Ovary (tissue), 7 donors: ENCODE measurements at regions not wholly inside any gene's neighbourhood (a gene's known extent, or its start where the extent isn't known, plus 50 kb on each side); places are given as distances from the start of the nearest gene placed in this dataset.

Experiments used
- DNase-seq, 5 donors: peaks; one replicate each; pipeline ENCODE4 v3.0.0-alpha.2; 2019 to 2020
- H3K27ac ChIP-seq, 2 donors: fragments of 200-600 bp; one replicate each; pipeline versions ENCODE4 v1.5.1 to v1.8.0; 2019 to 2022
- H3K27me3 ChIP-seq: fragments of 200-600 bp; one replicate; pipeline ENCODE4 v1.8.0; 2022
- H3K36me3 ChIP-seq: fragments of 200-600 bp; sonication (generic); one replicate; pipeline ENCODE4 v1.5.1; 2019
- H3K4me1 ChIP-seq: one replicate; pipeline ENCODE4 v1.8.1; 2013; ENCODE audit warnings: mild to moderate bottlenecking, moderate library complexity; ENCODE audit not compliant: insufficient read depth
- H3K4me3 ChIP-seq: fragments of 200-600 bp; sonication (generic); one replicate; pipeline ENCODE4 v1.5.1; 2017
- H3K9me3 ChIP-seq, 2 donors: fragments of 200-600 bp in 1 of 2; sonication (generic) in 1 of 2; one replicate each; pipeline versions ENCODE4 v1.5.1 to v1.8.1; 2013 to 2019; ENCODE audit warnings: mild to moderate bottlenecking in 1 of 2, moderate library complexity in 1 of 2
- CTCF ChIP-seq, 3 donors: fragments of 450-650 bp in 2 of 3; fragments of 200-600 bp in 1 of 3; IDR thresholded peaks; one replicate each; pipeline versions ENCODE4 v1.5.1 to v1.8.0; 2016 to 2022; ENCODE audit warnings: antibody characterized with exemption in 3 of 3, mild to moderate bottlenecking in 1 of 3
- EP300 ChIP-seq: sonication (generic); formaldehyde crosslinking; IDR thresholded peaks from one replicate; pipeline ENCODE4 v1.6.1; 2017; ENCODE audit warnings: antibody characterized with exemption
- POLR2A ChIP-seq: fragments of 450-650 bp; IDR thresholded peaks from one replicate; pipeline ENCODE4 v1.6.1; 2017; ENCODE audit warnings: antibody characterized with exemption, mild to moderate bottlenecking, moderate library complexity
- WGBS, 3 donors: extraction: QIAGEN DNeasy Blood & Tissue Kit in 1 of 3; methylation state at CpG; one replicate each; pipeline versions ENCODE4 v1.1.5 to v1.1.7; 2013 to 2017; 5-methylcytosine and 5-hydroxymethylcytosine counted together
- intact Hi-C, 4 donors: fragments of 100-400 bp; cut with DNase I; formaldehyde crosslinking; loops; one replicate each; pipeline versions ENCODE4 v1.11.0 to v1.15.1; 2022 to 2023
- donor health status: DM: no; HTN: no; CAD: no; lungs with moderate emphysema.
- donor health status: DM: no; HTN: no; CAD: no.
- donor health status: Bipolar disorder and iron deficiency.
- donor health status: DM: no; HTN: no; CAD: no.
- donor health status: DM: yes; HTN: yes; CAD: no.

GRCh38 chr7:93036807-93037206 lies 81.0 kb downstream of the SAMD9 start:
- no peak overlapping the region for H3K4me3 ChIP-seq
- intact Hi-C loops, result no loop called here
- no peak for DNase-seq
- no peak overlapping the region for H3K27ac ChIP-seq
- no peaks in the 10 kb centered on the region for H3K4me1 ChIP-seq
- TF ChIP-seq POLR2A (no peak), EP300 (no peak), CTCF (IDR thresholded peaks at IDR 0.05) (no peak)
- H3K36me3 ChIP-seq, result no peaks in the 10 kb centered on the region
- H3K27me3 ChIP-seq, result no peaks in the 10 kb centered on the region
- no peaks in the 10 kb centered on the region for H3K9me3 ChIP-seq
- WGBS, 3 donors, result 54 to 56% (median 55%) methylated on average over 2 of the region's 2 CpGs

- no peak overlapping the region for H3K27ac ChIP-seq
- H3K9me3 ChIP-seq, result no peaks in the 10 kb centered on the region
- no peak for DNase-seq
- H3K4me1 ChIP-seq, result no peaks in the 10 kb centered on the region
- H3K27me3 ChIP-seq, result no peaks in the 10 kb centered on the region
- H3K36me3 ChIP-seq, result no peaks in the 10 kb centered on the region
- WGBS, 3 donors, result 68 to 72% (median 71%) methylated on average over 1 of the region's 1 CpG
- H3K4me3 ChIP-seq, result no peak overlapping the region
- intact Hi-C loops, result no loop called here
- no peak for TF ChIP-seq EP300
- TF ChIP-seq CTCF (IDR thresholded peaks at IDR 0.05), result no peak
- TF ChIP-seq POLR2A, result no peak
These were observed 81.6 kb downstream of the SAMD9 start for GRCh38 chr7:93036149-93036640.

GRCh38 chr7:93031795-93032194 lies 86.0 kb downstream of the SAMD9 start:
- intact Hi-C loops, result no loop called here
- no peaks in the 10 kb centered on the region for H3K9me3 ChIP-seq
- TF ChIP-seq POLR2A, result no peak
- no peak for TF ChIP-seq EP300
- TF ChIP-seq CTCF (IDR thresholded peaks at IDR 0.05), result no peak
- no peaks in the 10 kb centered on the region for H3K27me3 ChIP-seq
- H3K27ac ChIP-seq, result no peak overlapping the region
- no peak for DNase-seq
- no peaks in the 10 kb centered on the region for H3K4me1 ChIP-seq
- H3K4me3 ChIP-seq, result no peak overlapping the region
- no peaks in the 10 kb centered on the region for H3K36me3 ChIP-seq

- Histone ChIP-seq H3K4me3 (no peak overlapping the region), H3K9me3 (no peaks in the 10 kb centered on the region), H3K36me3 (no peaks in the 10 kb centered on the region), H3K27me3 (no peaks in the 10 kb centered on the region), H3K4me1 (no peaks in the 10 kb centered on the region), H3K27ac (no peak overlapping the region)
- TF ChIP-seq CTCF (IDR thresholded peaks at IDR 0.05), result no peak
- no peak for TF ChIP-seq EP300
- TF ChIP-seq POLR2A, result no peak
- no peak for DNase-seq
- intact Hi-C loops, result no loop called here
These were observed 87.1 kb downstream of the SAMD9 start for GRCh38 chr7:93030605-93031225.
